Astrocyte of the spinal cord (primary cell): ENCODE measurements at regions not wholly inside any gene's neighbourhood (a gene's known extent, or its start where the extent isn't known, plus 50 kb on each side); places are given as distances from the start of the nearest gene placed in this dataset.

ENCODE experiments used
- DNase-seq: peaks from one replicate; pipeline ENCODE4 v3.0.0; 2011; ENCODE audit warnings: low read depth, low spot score
- H3K4me3 ChIP-seq: 2 replicates; pipeline ENCODE4 v1.5.1; 2011; ENCODE audit warnings: low read depth, mild to moderate bottlenecking, low read length, moderate library complexity
- in situ Hi-C: cut with HindIII; loops from 2 replicates; pipeline ENCODE4 v1.10.0; 2017; ENCODE audit warnings: low sequenced_read_pairs
- TF ChIP-seq, protein P1 (sequence below): IDR thresholded peaks from 2 replicates; pipeline ENCODE4 v1.5.1; 2012; ENCODE audit warnings: low read depth, mild to moderate bottlenecking, low read length, inconsistent platforms

DNA sequence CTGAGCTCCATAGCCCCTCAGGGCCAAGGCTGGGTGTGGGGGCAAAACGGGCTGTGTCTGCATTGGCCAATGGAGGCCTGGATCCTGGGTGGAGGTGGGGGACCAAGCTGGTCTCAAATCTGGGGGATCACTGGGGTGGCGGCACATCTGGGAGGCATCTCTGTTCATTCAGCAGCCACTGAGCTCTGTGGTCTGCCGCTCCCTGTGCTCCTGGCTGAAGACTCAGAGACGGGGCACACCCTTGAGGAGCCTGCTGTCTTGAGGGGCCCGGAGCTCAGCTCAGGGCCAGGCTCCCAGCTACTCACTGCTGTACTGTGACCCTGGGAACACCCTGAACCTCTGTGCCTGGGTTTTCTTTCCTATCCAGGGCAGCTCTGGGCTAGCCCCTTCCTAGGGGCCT lies 90.3 kb upstream of the WNT4 start:
- TF ChIP-seq, protein P1, sequence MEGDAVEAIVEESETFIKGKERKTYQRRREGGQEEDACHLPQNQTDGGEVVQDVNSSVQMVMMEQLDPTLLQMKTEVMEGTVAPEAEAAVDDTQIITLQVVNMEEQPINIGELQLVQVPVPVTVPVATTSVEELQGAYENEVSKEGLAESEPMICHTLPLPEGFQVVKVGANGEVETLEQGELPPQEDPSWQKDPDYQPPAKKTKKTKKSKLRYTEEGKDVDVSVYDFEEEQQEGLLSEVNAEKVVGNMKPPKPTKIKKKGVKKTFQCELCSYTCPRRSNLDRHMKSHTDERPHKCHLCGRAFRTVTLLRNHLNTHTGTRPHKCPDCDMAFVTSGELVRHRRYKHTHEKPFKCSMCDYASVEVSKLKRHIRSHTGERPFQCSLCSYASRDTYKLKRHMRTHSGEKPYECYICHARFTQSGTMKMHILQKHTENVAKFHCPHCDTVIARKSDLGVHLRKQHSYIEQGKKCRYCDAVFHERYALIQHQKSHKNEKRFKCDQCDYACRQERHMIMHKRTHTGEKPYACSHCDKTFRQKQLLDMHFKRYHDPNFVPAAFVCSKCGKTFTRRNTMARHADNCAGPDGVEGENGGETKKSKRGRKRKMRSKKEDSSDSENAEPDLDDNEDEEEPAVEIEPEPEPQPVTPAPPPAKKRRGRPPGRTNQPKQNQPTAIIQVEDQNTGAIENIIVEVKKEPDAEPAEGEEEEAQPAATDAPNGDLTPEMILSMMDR = no peak
- in situ Hi-C loops = no loop called here
- no peak for DNase-seq

DNA sequence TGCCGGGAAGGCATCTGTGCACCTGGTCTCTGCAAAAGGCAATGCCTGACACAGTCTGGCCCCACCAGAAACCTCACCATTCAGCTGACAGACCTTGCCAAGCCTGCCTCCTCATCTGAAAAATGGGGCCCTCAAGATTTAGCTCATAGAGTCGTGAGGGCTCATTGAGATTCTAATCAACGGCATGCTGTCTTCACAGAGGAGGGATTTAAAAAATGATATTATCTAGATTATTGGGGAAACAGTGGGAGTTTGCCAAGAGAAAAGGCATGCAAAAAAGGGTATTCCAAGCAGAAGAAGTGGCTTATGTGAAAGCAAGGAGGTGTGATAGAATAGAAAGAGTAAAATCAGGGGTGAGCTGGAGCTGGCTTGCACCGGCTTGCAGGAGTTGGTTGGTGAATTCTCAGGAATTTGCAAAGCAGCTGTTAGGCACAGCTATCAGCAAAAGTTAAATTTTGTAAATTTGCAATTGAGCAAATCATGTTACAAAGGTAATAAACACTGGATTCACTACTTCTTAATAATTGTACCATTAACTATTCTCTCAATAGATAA lies 91.7 kb upstream of the WNT4 start:
- TF ChIP-seq, protein P1 = no peak
- DNase-seq = no peak
- in situ Hi-C loops = no loop called here
- no peak overlapping the region for H3K4me3 ChIP-seq

More for the DNA sequence above, 90.3 kb upstream of the WNT4 start:
- H3K4me3 ChIP-seq = no peak overlapping the region

DNA sequence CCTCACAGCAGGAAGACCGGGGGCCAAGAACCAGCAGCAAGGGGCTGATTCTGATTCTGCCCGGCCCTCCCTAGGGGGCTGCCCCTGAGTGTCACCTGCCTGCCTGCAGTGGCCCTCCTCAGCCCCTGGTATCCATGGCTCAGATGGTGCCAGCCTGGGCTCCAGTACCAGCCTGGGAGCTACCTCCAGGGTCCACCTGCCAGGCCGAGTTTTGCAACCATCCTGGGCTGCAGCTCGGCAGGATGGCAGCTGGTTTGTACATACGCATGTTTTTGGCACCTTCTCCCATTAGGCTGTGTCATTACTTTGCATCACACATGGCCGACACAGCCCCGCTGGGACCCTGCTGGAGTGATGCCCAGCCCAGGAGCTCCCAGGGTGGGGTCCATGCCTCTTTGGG lies 93.3 kb upstream of the WNT4 start:
- in situ Hi-C loops = no loop called here
- no peak overlapping the region for H3K4me3 ChIP-seq
- TF ChIP-seq, protein P1 = no peak
- no peak for DNase-seq

DNA sequence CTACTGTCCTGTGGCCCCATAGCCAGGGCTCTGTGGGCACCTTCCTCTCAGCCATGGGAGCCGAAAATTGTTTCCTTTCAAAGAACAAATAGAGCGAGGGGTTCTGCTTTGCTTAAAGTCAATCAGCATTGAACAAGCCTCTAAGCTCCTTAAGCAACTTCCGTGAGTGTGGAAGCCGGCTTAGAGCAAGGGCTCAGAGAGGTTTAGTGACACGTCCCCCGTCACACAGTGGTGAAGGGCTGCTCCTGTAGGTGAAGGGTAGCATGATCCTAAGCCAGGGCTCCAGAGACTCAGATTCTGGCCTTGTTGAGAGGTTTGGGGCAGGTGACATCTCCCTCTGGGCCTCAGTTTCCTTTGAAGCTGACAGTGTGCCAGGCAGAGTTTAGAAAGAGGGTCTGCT lies 94.0 kb upstream of the WNT4 start:
- no peak overlapping the region for H3K4me3 ChIP-seq
- in situ Hi-C loops = no loop called here
- DNase-seq = no peak
- TF ChIP-seq, protein P1 = no peak

DNA sequence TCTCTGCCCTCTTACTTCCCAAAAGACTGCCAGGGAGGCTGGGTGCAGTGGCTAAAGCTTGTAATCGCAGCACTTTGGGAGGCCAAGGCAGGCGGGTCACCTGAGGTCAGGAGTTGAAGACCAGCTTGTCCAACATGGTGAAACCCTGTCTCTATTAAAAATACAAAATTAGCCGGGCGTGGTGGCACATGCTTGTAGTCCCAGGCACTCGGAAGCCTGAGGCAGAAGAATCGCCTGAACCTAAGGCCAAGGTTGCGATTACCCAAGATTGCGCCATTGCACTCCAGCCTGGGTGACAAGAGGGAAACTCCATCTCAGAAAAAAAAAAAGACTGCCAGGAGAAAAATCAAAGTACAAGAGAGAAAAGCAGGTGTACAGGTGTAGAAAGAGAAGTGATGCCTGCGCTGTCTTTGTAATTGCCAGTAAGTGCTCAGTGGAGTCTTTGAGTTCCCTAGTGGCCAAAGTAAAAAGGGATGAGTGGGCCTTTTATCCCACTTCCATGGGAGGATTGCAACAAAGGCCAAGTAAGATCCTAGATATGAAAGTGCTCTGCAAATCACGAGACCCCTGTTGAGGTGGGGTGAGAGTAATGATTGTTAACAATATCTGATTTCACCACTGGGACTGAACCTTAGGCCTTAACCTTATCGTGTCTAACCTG lies 94.7 kb upstream of the WNT4 start:
- in situ Hi-C loops = no loop called here
- DNase-seq = no peak
- TF ChIP-seq, protein P1 = no peak
- H3K4me3 ChIP-seq = no peak overlapping the region

DNA sequence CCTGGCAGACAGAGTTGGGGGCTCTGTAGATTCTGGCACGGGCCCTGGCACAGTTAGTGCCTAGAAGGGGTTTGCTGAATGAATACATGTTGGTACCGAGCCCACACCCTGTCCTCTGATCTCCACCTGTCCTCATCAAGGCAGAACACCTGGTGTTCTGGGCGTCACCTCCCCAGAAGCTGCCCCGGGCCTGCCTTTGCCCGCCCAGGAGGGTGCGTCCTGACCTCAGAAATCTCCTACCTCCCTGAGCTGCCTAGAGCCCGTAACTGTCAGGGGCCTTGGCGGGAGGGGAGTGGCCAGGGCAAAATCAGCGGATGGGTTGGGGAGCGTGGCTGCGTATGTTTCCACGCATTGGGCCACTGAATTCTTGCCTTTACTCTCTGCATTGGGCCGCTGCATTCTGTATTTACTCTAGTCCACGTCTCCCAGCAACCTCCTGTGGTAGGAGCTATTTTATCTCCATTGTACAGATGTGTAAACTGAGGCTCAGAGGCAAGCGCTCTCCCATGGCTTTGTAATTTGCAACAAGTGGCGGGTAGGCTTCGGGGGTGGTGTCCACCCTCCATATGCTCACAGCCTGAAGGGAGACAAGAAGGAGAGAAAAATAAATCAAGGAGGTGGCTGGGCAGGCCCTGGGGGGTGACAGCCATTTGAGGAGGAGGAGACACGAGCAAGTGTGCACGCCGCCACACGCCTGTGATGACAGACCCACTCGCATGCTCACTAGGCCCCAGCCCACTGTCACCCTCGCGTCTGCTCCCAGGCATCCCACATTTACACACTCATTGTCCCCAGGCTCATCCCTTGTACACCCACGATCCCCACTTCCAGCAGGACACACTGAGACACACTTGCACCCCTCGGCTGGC lies 95.7 kb upstream of the WNT4 start:
- in situ Hi-C loops = no loop called here
- DNase-seq = no peak
- TF ChIP-seq, protein P1 = no peak
- H3K4me3 ChIP-seq = no peak overlapping the region
